Ascending aorta (tissue), 2 donors: ENCODE measurements at regions not wholly inside any gene's neighbourhood (a gene's known extent, or its start where the extent isn't known, plus 50 kb on each side); places are given as distances from the start of the nearest gene placed in this dataset.

ENCODE experiments used
- DNase-seq, 2 donors: peaks; one replicate each; pipeline ENCODE4 v3.0.0-alpha.2; 2019; ENCODE audit warnings: low spot score in 2 of 2
- H3K27ac ChIP-seq, 2 donors: fragments of 200-600 bp; sonication (generic); one replicate each; pipeline ENCODE4 v1.5.1; 2016 to 2017; ENCODE audit warnings: mild to moderate bottlenecking in 1 of 2
- H3K27me3 ChIP-seq: fragments of 200-600 bp; sonication (generic); one replicate; pipeline ENCODE4 v1.5.1; 2017
- H3K36me3 ChIP-seq, 2 donors: fragments of 200-600 bp; sonication (generic); one replicate each; pipeline ENCODE4 v1.5.1; 2016
- H3K4me1 ChIP-seq, 2 donors: fragments of 200-600 bp; sonication (generic); one replicate each; pipeline ENCODE4 v1.5.1; 2016 to 2017; ENCODE audit warnings: mild to moderate bottlenecking in 1 of 2
- H3K4me3 ChIP-seq, 2 donors: fragments of 200-600 bp; sonication (generic); one replicate each; pipeline ENCODE4 v1.5.1; 2016 to 2017; ENCODE audit warnings: mild to moderate bottlenecking in 1 of 2
- H3K9me3 ChIP-seq, 2 donors: fragments of 200-600 bp; sonication (generic); one replicate each; pipeline ENCODE4 v1.5.1; 2016
- CTCF ChIP-seq, 3 experiments: fragments of 200-600 bp in 2 of 3; fragments of 450-650 bp in 1 of 3; sonication (generic) in 2 of 3; IDR thresholded peaks; one replicate each; pipeline ENCODE4 v1.5.1; 2016 to 2019; ENCODE audit warnings: antibody characterized with exemption in 3 of 3, mild to moderate bottlenecking in 1 of 3, moderate library complexity in 1 of 3
- intact Hi-C: fragments of 100-400 bp; cut with DNase I; formaldehyde crosslinking; loops from one replicate; pipeline ENCODE4 v1.15.1; 2023

GRCh38 chr1:68361346-68361910 is 88.3 kb downstream of the RPE65 start:
- TF ChIP-seq CTCF (IDR thresholded peaks at IDR 0.05), result no peak
- Histone ChIP-seq H3K4me3 (no peak overlapping the region), H3K36me3 (no peaks in the 10 kb centered on the region), H3K27me3 (no peaks in the 10 kb centered on the region), H3K4me1 (peaks cover 4 to 18% of the 10 kb centered on the region in 2 donors), H3K9me3 (no peaks in the 10 kb centered on the region), H3K27ac (no peak overlapping the region)
- intact Hi-C loops, result no loop called here
- no peak for DNase-seq

GRCh38 chr1:68359045-68359444 is 90.7 kb downstream of the RPE65 start:
- peak overlapping the region in 1 of 2 donors; percentile 59 for H3K27ac ChIP-seq

GRCh38 chr1:68358439-68358838 is 91.3 kb downstream of the RPE65 start:
- Histone ChIP-seq H3K27me3 (no peaks in the 10 kb centered on the region), H3K4me3 (no peak overlapping the region), H3K36me3 (no peaks in the 10 kb centered on the region), H3K9me3 (no peaks in the 10 kb centered on the region), H3K4me1 (peaks cover 4 to 18% of the 10 kb centered on the region in 2 donors), H3K27ac (peak overlapping the region; percentile 59 to 61)
- intact Hi-C loops, result no loop called here
- no peak for DNase-seq
- no peak for TF ChIP-seq CTCF (IDR thresholded peaks at IDR 0.05)

More at GRCh38 chr1:68359045-68359444, 90.7 kb downstream of the RPE65 start:
- Histone ChIP-seq H3K27me3 (no peaks in the 10 kb centered on the region), H3K36me3 (no peaks in the 10 kb centered on the region), H3K9me3 (no peaks in the 10 kb centered on the region), H3K4me1 (peaks cover 4 to 18% of the 10 kb centered on the region in 2 donors), H3K4me3 (no peak overlapping the region)
- TF ChIP-seq CTCF (IDR thresholded peaks at IDR 0.05), result no peak
- intact Hi-C loops, result no loop called here
- DNase-seq, result no peak

- Histone ChIP-seq H3K4me1 (peaks cover 4 to 18% of the 10 kb centered on the region in 2 donors), H3K27ac (no peak overlapping the region), H3K36me3 (no peaks in the 10 kb centered on the region), H3K4me3 (no peak overlapping the region), H3K9me3 (no peaks in the 10 kb centered on the region), H3K27me3 (no peaks in the 10 kb centered on the region)
- no peak for TF ChIP-seq CTCF (IDR thresholded peaks at IDR 0.05)
- intact Hi-C loops, result no loop called here
- DNase-seq, result no peak
Observed at GRCh38 chr1:68355614-68356013, 94.1 kb downstream of the RPE65 start.

- no peak for DNase-seq
- no peak for TF ChIP-seq CTCF (IDR thresholded peaks at IDR 0.05)
- H3K9me3 ChIP-seq, result no peaks in the 10 kb centered on the region
- H3K27ac ChIP-seq, result no peak overlapping the region
- intact Hi-C loops, result no loop called here
- no peaks in the 10 kb centered on the region for H3K36me3 ChIP-seq
- no peak overlapping the region for H3K4me3 ChIP-seq
- H3K4me1 ChIP-seq, result no peaks in the 10 kb centered on the region
- no peaks in the 10 kb centered on the region for H3K27me3 ChIP-seq
Observed at GRCh38 chr1:68352202-68352601, 97.6 kb downstream of the RPE65 start.

GRCh38 chr1:68347415-68347814 is 102.3 kb downstream of the RPE65 start:
- no peak for TF ChIP-seq CTCF (IDR thresholded peaks at IDR 0.05)
- Histone ChIP-seq H3K4me1 (no peaks in the 10 kb centered on the region), H3K36me3 (no peaks in the 10 kb centered on the region), H3K27ac (no peak overlapping the region), H3K27me3 (no peaks in the 10 kb centered on the region), H3K4me3 (no peak overlapping the region), H3K9me3 (no peaks in the 10 kb centered on the region)
- DNase-seq, result no peak
- intact Hi-C loops, result no loop called here
